HEK293T (cell line): ENCODE measurements at regions not wholly inside any gene's neighbourhood (a gene's known extent, or its start where the extent isn't known, plus 50 kb on each side); places are given as distances from the start of the nearest gene placed in this dataset.

Experiments used
- CTCF ChIA-PET: fragments of 350-600 bp; formaldehyde crosslinking; extraction: SDS; loops from one replicate; lab custom pipeline; 2021; ENCODE audit warnings: antibody characterized with exemption, inconsistent platforms; lab: Yijun Ruan, JAX
- POLR2A ChIA-PET: fragments of 350-600 bp; formaldehyde crosslinking; extraction: SDS; loops from one replicate; lab custom pipeline; 2020; ENCODE audit warnings: antibody characterized with exemption, inconsistent platforms; lab: Yijun Ruan, JAX
- DNase-seq: peaks from one replicate; pipeline ENCODE4 v3.0.0; 2012; ENCODE audit warnings: mixed read lengths; ENCODE audit errors: extremely low spot score
- ARNT ChIP-seq: fragments of 450-650 bp; IDR thresholded peaks from 2 replicates; pipeline ENCODE4 v1.6.1; 2017; ENCODE audit warnings: mild to moderate bottlenecking
- BHLHE40 ChIP-seq: fragments of 450-650 bp; IDR thresholded peaks from 2 replicates; pipeline ENCODE4 v1.6.1; 2016; ENCODE audit warnings: mild to moderate bottlenecking, moderate library complexity, borderline replicate concordance
- CTBP1 ChIP-seq: fragments of 450-650 bp; IDR thresholded peaks from 2 replicates; pipeline ENCODE4 v1.6.1; 2016; ENCODE audit warnings: borderline replicate concordance
- ELF4 ChIP-seq: fragments of 450-650 bp; IDR thresholded peaks from 2 replicates; pipeline ENCODE4 v1.6.1; 2017; ENCODE audit warnings: antibody characterized with exemption
- FOXA1 ChIP-seq: fragments of 450-650 bp; IDR thresholded peaks from 2 replicates; pipeline ENCODE4 v1.6.1; 2016; ENCODE audit warnings: mild to moderate bottlenecking
- FOXK2 ChIP-seq: fragments of 450-650 bp; IDR thresholded peaks from 2 replicates; pipeline ENCODE4 v1.6.1; 2016; ENCODE audit warnings: mild to moderate bottlenecking
- FOXM1 ChIP-seq: fragments of 450-650 bp; IDR thresholded peaks from 2 replicates; pipeline ENCODE4 v1.6.1; 2017; ENCODE audit warnings: mild to moderate bottlenecking, borderline replicate concordance
- HDGF ChIP-seq: fragments of 450-650 bp; IDR thresholded peaks from 2 replicates; pipeline ENCODE4 v1.6.1; 2017; ENCODE audit warnings: antibody characterized with exemption, borderline replicate concordance
- L3MBTL2 ChIP-seq: fragments of 450-650 bp; conservative IDR thresholded peaks from 2 replicates; pipeline ENCODE4 v1.6.1; 2016; ENCODE audit warnings: mild to moderate bottlenecking
- LEF1 ChIP-seq: fragments of 450-650 bp; IDR thresholded peaks from 2 replicates; pipeline ENCODE4 v1.6.1; 2017; ENCODE audit warnings: mild to moderate bottlenecking, borderline replicate concordance
- NFRKB ChIP-seq: fragments of 450-650 bp; IDR thresholded peaks from 2 replicates; pipeline ENCODE4 v1.6.1; 2016; ENCODE audit warnings: mild to moderate bottlenecking, moderate library complexity
- PKNOX1 ChIP-seq: fragments of 450-650 bp; IDR thresholded peaks from 2 replicates; pipeline ENCODE4 v1.6.1; 2016
- SP1 ChIP-seq: fragments of 450-650 bp; IDR thresholded peaks from 2 replicates; pipeline ENCODE4 v1.6.1; 2017
- SUZ12 ChIP-seq: fragments of 450-650 bp; IDR thresholded peaks from 2 replicates; pipeline ENCODE4 v1.6.1; 2016; ENCODE audit warnings: mild to moderate bottlenecking
- TARDBP ChIP-seq: fragments of 450-650 bp; IDR thresholded peaks from 2 replicates; pipeline ENCODE4 v1.6.1; 2016
- ZNF384 ChIP-seq: fragments of 450-650 bp; IDR thresholded peaks from 2 replicates; pipeline ENCODE4 v1.6.1; 2016

- DNase-seq: no peak
- POLR2A ChIA-PET: no interaction called here
- CTCF ChIA-PET: interaction anchor here (0.5 kb wide), 1 partner anchor 1268 kb away, joined by 4 read pairs; no protein-coding TSS in a partner anchor
- no peak for TF ChIP-seq BHLHE40
- no peak for TF ChIP-seq NFRKB
- TF ChIP-seq SUZ12: no peak
- no peak for TF ChIP-seq SP1
- TF ChIP-seq L3MBTL2: no peak
- TF ChIP-seq HDGF: no peak
- TF ChIP-seq ARNT: no peak
- TF ChIP-seq FOXM1: no peak
- no peak for TF ChIP-seq PKNOX1
- no peak for TF ChIP-seq CTBP1
- no peak for TF ChIP-seq LEF1
- no peak for TF ChIP-seq ZNF384
- no peak for TF ChIP-seq ELF4
- no peak for TF ChIP-seq FOXA1
- no peak for TF ChIP-seq FOXK2
- TF ChIP-seq TARDBP: no peak
Measured at GRCh38 chr2:2690985-2691384, 359.9 kb upstream of the MYT1L start.

- no peak for DNase-seq
- no peak for TF ChIP-seq SUZ12
- no peak for TF ChIP-seq SP1
- TF ChIP-seq FOXA1: no peak
- TF ChIP-seq ARNT: no peak
- no peak for TF ChIP-seq CTBP1
- no peak for TF ChIP-seq ZNF384
- TF ChIP-seq BHLHE40: no peak
- no peak for TF ChIP-seq NFRKB
- no peak for TF ChIP-seq HDGF
- TF ChIP-seq L3MBTL2: no peak
- no peak for TF ChIP-seq PKNOX1
- TF ChIP-seq TARDBP: no peak
- TF ChIP-seq LEF1: no peak
- TF ChIP-seq FOXK2: no peak
- no peak for TF ChIP-seq FOXM1
- TF ChIP-seq ELF4: no peak
- CTCF ChIA-PET: no interaction called here
- POLR2A ChIA-PET: no interaction called here
Measured at GRCh38 chr2:2689306-2689705, 358.2 kb upstream of the MYT1L start.

- ChIA-PET CTCF (no interaction called here), POLR2A (no interaction called here)
- TF ChIP-seq BHLHE40 (no peak), LEF1 (no peak), HDGF (no peak), L3MBTL2 (no peak), FOXK2 (no peak), FOXM1 (no peak), SP1 (no peak), PKNOX1 (no peak), TARDBP (no peak), ARNT (no peak), NFRKB (no peak), FOXA1 (no peak)
- DNase-seq: no peak
Measured at GRCh38 chr2:2688254-2688653, 357.2 kb upstream of the MYT1L start.

- ChIA-PET CTCF (no interaction called here), POLR2A (no interaction called here)
- no peak for DNase-seq
- TF ChIP-seq ARNT (no peak), SP1 (no peak), HDGF (no peak), L3MBTL2 (no peak), NFRKB (no peak), FOXK2 (no peak)
Measured at GRCh38 chr2:2687745-2688144, 356.7 kb upstream of the MYT1L start.

- ChIA-PET POLR2A (no interaction called here), CTCF (no interaction called here)
- DNase-seq: no peak
- no peak for TF ChIP-seq CTBP1
- TF ChIP-seq BHLHE40: no peak
- TF ChIP-seq ARNT: no peak
- no peak for TF ChIP-seq SP1
- no peak for TF ChIP-seq L3MBTL2
- no peak for TF ChIP-seq LEF1
- TF ChIP-seq ELF4: no peak
- TF ChIP-seq HDGF: no peak
- TF ChIP-seq FOXM1: no peak
- TF ChIP-seq NFRKB: no peak
- no peak for TF ChIP-seq PKNOX1
- TF ChIP-seq ZNF384: no peak
Measured at GRCh38 chr2:2686222-2686621, 355.1 kb upstream of the MYT1L start.

GRCh38 chr2:2683606-2684224 lies 352.6 kb upstream of the MYT1L start:
- ChIA-PET CTCF (no interaction called here), POLR2A (no interaction called here)
- TF ChIP-seq LEF1 (no peak), HDGF (no peak), L3MBTL2 (no peak)
- no peak for DNase-seq
